ENCODE measurements at regions not wholly inside any gene's neighbourhood (a gene's known extent, or its start where the extent isn't known, plus 50 kb on each side); places are given as distances from the start of the nearest gene placed in this dataset.

DNA sequence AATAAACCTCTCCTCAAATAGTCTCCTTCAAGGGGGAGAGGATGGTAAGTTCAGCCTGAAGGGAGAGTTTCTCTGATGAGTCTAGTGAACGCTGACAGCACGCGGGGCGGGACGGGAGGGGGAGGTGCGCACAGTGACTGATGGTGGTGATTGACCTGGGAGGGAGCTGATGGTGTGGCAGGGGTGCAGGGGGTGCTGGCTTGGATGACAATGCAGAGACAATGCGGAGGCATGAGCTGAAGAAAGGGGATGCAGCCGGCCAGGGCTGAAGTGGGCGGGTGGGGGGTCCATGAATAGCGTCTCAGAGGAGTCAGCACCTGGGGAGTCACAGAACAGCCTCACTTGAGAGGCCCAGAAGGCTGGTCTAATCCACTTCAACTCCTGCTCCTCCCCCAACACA lies 142.5 kb upstream of the PJA1 start:
- Histone ChIP-seq H3K4me3 (no peak overlapping the region), H3K27me3 (no peaks in the 10 kb centered on the region), H3K4me1 (no peaks in the 10 kb centered on the region), H3K27ac (no peak overlapping the region), H3K9me3 (no peaks in the 10 kb centered on the region), H3K36me3 (ENCODE audit: low read depth, missing control alignments) (no peaks in the 10 kb centered on the region)
- intact Hi-C loops (cut with DNase I; ENCODE audit: low total_unique reads): no loop called here
- no peak for TF ChIP-seq POLR2A (IDR thresholded peaks at IDR 0.05)
- TF ChIP-seq, protein P1, sequence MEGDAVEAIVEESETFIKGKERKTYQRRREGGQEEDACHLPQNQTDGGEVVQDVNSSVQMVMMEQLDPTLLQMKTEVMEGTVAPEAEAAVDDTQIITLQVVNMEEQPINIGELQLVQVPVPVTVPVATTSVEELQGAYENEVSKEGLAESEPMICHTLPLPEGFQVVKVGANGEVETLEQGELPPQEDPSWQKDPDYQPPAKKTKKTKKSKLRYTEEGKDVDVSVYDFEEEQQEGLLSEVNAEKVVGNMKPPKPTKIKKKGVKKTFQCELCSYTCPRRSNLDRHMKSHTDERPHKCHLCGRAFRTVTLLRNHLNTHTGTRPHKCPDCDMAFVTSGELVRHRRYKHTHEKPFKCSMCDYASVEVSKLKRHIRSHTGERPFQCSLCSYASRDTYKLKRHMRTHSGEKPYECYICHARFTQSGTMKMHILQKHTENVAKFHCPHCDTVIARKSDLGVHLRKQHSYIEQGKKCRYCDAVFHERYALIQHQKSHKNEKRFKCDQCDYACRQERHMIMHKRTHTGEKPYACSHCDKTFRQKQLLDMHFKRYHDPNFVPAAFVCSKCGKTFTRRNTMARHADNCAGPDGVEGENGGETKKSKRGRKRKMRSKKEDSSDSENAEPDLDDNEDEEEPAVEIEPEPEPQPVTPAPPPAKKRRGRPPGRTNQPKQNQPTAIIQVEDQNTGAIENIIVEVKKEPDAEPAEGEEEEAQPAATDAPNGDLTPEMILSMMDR (IDR thresholded peaks at IDR 0.05): no peak
- 80 to 81% methylated on average over 3 to 10 of the region's 10 CpGs for WGBS, 2 donors
- no peak for DNase-seq

DNA sequence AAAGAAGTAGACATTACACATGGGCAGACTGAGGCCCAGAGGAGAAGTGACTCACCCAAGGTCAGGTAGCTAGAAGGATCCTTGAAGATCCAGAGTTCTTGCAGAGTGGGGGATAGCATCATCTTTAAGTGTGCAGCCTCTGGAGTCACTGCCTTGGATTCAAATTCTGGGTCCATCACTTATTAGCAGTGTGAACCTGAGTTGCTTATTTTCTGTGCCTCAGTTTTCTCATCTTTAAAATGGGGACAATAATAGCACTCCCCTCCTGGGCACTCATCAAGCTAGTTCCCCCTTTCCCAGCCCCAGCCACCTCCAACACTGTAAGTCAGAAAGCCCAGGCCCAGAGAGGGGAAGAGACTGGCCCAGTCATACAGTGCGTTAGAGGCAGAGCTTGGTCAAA lies 141.8 kb upstream of the PJA1 start:
- Histone ChIP-seq H3K4me1 (no peaks in the 10 kb centered on the region), H3K36me3 (ENCODE audit: low read depth, missing control alignments) (no peaks in the 10 kb centered on the region), H3K27me3 (no peaks in the 10 kb centered on the region), H3K9me3 (no peaks in the 10 kb centered on the region), H3K27ac (no peak overlapping the region), H3K4me3 (no peak overlapping the region)
- 71 to 100% methylated on average over 1 of the region's 1 CpG for WGBS, 2 donors
- intact Hi-C loops (cut with DNase I; ENCODE audit: low total_unique reads): no loop called here
- TF ChIP-seq, protein P1 (IDR thresholded peaks at IDR 0.05): no peak
- TF ChIP-seq POLR2A (IDR thresholded peaks at IDR 0.05): no peak
- DNase-seq: no peak

DNA sequence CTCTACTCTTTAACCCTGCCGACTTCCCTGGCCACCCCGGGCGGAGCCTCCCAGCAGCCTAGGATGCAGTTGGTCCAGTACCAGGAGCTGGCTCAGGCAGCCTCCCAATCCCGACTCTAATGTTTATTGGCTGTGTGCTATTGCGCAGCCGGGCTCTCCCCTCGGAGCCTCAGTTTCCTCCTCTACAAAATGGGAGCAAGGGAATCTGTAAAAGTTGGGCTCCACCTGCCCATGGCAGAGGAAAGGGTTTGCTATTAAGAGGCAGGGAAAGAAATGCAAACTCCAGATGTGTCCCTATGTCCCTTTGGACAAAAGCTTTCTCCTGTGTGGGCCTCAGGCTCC lies 140.8 kb upstream of the PJA1 start:
- Histone ChIP-seq H3K27ac (no peak overlapping the region), H3K4me1 (no peaks in the 10 kb centered on the region), H3K9me3 (no peaks in the 10 kb centered on the region), H3K36me3 (ENCODE audit: low read depth, missing control alignments) (no peaks in the 10 kb centered on the region), H3K27me3 (no peaks in the 10 kb centered on the region), H3K4me3 (no peak overlapping the region)
- DNase-seq: no peak
- 40% methylated on average over 7 of the region's 7 CpGs; no CpG with 5 or more reads in 1 of the 2 donors for WGBS, 2 donors
- TF ChIP-seq, protein P1 (IDR thresholded peaks at IDR 0.05): no peak
- no peak for TF ChIP-seq POLR2A (IDR thresholded peaks at IDR 0.05)
- intact Hi-C loops (cut with DNase I; ENCODE audit: low total_unique reads): no loop called here

DNA sequence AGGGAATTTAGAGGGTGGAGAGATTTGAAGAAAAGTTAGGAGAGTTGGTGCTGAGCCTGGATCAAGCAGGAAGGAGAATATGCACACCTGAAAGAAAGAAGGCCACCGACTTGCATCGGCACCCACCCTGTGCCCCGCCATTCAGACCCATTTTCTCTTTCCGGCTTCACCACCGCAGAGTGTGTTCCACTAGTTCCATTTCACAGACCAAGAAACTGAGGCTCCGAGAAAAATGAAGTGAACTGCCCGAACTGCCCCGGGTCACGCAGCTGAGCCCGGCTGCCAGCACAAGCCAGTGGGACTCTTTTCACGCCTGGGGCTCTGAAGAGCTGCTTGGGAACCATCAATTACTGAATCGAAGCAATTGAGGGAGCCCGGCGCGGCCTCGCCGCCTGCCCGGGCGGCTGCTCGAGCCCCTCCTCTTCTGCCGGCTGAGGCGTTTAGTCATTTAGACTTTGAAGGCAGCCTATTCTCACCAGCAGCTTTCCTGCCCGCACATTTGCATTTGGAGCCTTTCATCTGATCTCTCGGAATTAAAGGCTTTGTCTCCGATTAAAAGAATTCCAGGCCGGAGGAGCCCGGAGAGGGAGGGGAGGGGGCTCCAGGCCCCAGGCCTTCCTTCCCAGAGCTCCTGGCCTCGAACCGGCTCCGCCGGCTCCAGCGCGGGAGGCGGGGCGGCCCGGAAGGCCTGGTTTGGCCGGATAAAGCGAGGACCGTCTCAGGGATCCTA lies 140.2 kb upstream of the PJA1 start:
- WGBS, 2 donors: 16 to 23% methylated on average over 3 to 37 of the region's 39 CpGs
- no peaks in the 10 kb centered on the region for H3K9me3 ChIP-seq
- H3K27ac ChIP-seq: no peak overlapping the region
- intact Hi-C loops (cut with DNase I; ENCODE audit: low total_unique reads): no loop called here
- no peaks in the 10 kb centered on the region for H3K36me3 ChIP-seq (ENCODE audit: low read depth, missing control alignments)
- no peak for TF ChIP-seq POLR2A (IDR thresholded peaks at IDR 0.05)
- TF ChIP-seq, protein P1 (IDR thresholded peaks at IDR 0.05): no peak
- no peak overlapping the region for H3K4me3 ChIP-seq
- H3K27me3 ChIP-seq: no peaks in the 10 kb centered on the region
- no peak for DNase-seq
- H3K4me1 ChIP-seq: no peaks in the 10 kb centered on the region

DNA sequence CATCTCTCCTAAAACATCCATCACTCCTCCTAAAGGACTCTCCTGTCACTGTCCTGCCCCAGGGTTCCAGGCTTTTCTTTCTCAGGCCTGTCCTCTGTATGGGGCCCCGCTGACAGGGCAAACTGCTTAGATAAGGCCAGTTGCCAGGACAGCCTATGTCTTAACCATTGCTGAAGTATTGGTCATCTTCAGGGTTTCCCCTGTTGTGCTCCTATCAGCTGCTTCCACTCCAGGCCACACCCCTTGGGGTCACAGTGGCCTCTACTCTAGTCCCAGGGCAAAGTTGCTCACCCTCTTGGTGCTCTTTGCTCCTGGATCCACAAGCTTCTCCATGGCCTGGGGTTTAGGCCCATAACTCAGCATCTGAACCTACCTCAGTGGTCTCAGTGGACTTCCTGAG lies 138.0 kb upstream of the PJA1 start:
- intact Hi-C loops (cut with DNase I; ENCODE audit: low total_unique reads): no loop called here
- no peaks in the 10 kb centered on the region for H3K27me3 ChIP-seq
- TF ChIP-seq, protein P1 (IDR thresholded peaks at IDR 0.05): no peak
- no peak for TF ChIP-seq POLR2A (IDR thresholded peaks at IDR 0.05)
- no peak overlapping the region for H3K27ac ChIP-seq
- no peak overlapping the region for H3K4me3 ChIP-seq
- no peak for DNase-seq
- no peaks in the 10 kb centered on the region for H3K9me3 ChIP-seq
- 100% methylated on average over 1 of the region's 1 CpG; no CpG with 5 or more reads in 1 of the 2 donors for WGBS, 2 donors
- H3K36me3 ChIP-seq (ENCODE audit: low read depth, missing control alignments): no peaks in the 10 kb centered on the region
- H3K4me1 ChIP-seq: no peaks in the 10 kb centered on the region

Measured in testis (tissue), 2 donors.